ENCODE measurements at regions not wholly inside any gene's neighbourhood (a gene's known extent, or its start where the extent isn't known, plus 50 kb on each side); places are given as distances from the start of the nearest gene placed in this dataset.

- ATAC-seq (no peak), DNase-seq (ENCODE audit: extremely low read depth in 1 of 4, low spot score in 3 of 4) (no peak), FAIRE-seq (no peak)
- Histone ChIP-seq H3K4me3 (no peak overlapping the region), H3K27ac (ENCODE audit: extremely low read depth, low read depth, low read length) (no peak overlapping the region), H3K9me1 (ENCODE audit: control insufficient read depth, insufficient read depth, low read length) (no peaks in the 10 kb centered on the region), H3K4me2 (ENCODE audit: insufficient read depth, low read length) (no peak overlapping the region), H3K9me3 (replicated peaks; ENCODE audit: control insufficient read depth, insufficient read depth, low read depth, low read length) (no peaks in the 10 kb centered on the region), H3K79me2 (ENCODE audit: control insufficient read depth, insufficient read depth, low read length) (no peaks in the 10 kb centered on the region), H4K20me1 (replicated peaks; ENCODE audit: control insufficient read depth, insufficient read depth, low read length) (no peaks in the 10 kb centered on the region), H3K9ac (ENCODE audit: insufficient read depth in 1 of 2, low read depth in 2 of 2, low read length in 2 of 2) (no peak overlapping the region), H3K36me3 (ENCODE audit: control insufficient read depth, insufficient read depth, low read length) (no peaks in the 10 kb centered on the region), H2AFZ (ENCODE audit: low read depth, low read length) (no peak overlapping the region), H3K4me1 (replicated peaks in 1 of 2; ENCODE audit: control insufficient read depth in 2 of 2, insufficient read depth in 2 of 2, low read length in 2 of 2) (no peaks in the 10 kb centered on the region), H3K27me3 (ENCODE audit: control insufficient read depth in 2 of 2, insufficient read depth in 2 of 2, low read length in 2 of 2) (no peaks in the 10 kb centered on the region)
- 0% methylated on average over 2 of the region's 2 CpGs for WGBS (ENCODE audit: insufficient coverage, low coverage, missing lambda C conversion rate)
- BruUV-seq (replicated peaks) = no TSS peak
- TF ChIP-seq ZNF830 (CRISPR knock-in tag; IDR thresholded peaks at IDR 0.05) (no peak), PHF8 (IDR thresholded peaks at IDR 0.05; ENCODE audit: borderline replicate concordance, low read length) (no peak), POLR3G (IDR thresholded peaks at IDR 0.05; ENCODE audit: extremely low read depth, insufficient read length, insufficient replicate concordance) (no peak), KAT7 (CRISPR knock-in tag; IDR thresholded peaks at IDR 0.05; ENCODE audit: borderline replicate concordance) (no peak), ARID3A (IDR thresholded peaks at IDR 0.05; ENCODE audit: borderline replicate concordance, low read depth, low read length) (no peak)
- in situ Hi-C loops (cut with MboI) = no loop called here
- intact Hi-C loops (cut with micrococcal nuclease) = no loop called here
- CTCF ChIA-PET (ENCODE audit: low intra/inter-chr PET ratio) = no interaction called here
- POLR2A ChIA-PET = no interaction called here
Observed at GRCh38 chr3:94483403-94483802, 420.5 kb downstream of the NSUN3 start.

GRCh38 chr3:94494992-94495391 lies 432.1 kb downstream of the NSUN3 start:
- no peak for ATAC-seq
- intact Hi-C loops (cut with micrococcal nuclease) = no loop called here
- H3K36me3 ChIP-seq (ENCODE audit: control insufficient read depth, insufficient read depth, low read length) = no peaks in the 10 kb centered on the region
- TF ChIP-seq SMARCA4 (IDR thresholded peaks at IDR 0.05) = no peak
- TF ChIP-seq ARID3A (IDR thresholded peaks at IDR 0.05; ENCODE audit: borderline replicate concordance, low read depth, low read length) = no peak
- TF ChIP-seq ZNF586 (CRISPR knock-in tag; conservative IDR thresholded peaks at IDR 0.05) = no peak
- no peak for TF ChIP-seq NR2F6 (CRISPR knock-in tag; IDR thresholded peaks at IDR 0.05)
- TF ChIP-seq ATF1 (CRISPR knock-in tag; IDR thresholded peaks at IDR 0.05) = no peak
- TF ChIP-seq ATF1 (tag; IDR thresholded peaks at IDR 0.05) = no peak
- no peak for TF ChIP-seq CBFB (CRISPR knock-in tag; IDR thresholded peaks at IDR 0.05)
- no peak for TF ChIP-seq U2AF1 (optimal IDR thresholded peaks at IDR 0.05; ENCODE audit: low read depth, low read length)
- TF ChIP-seq SOX6 (IDR thresholded peaks at IDR 0.05) = no peak
- TF ChIP-seq RBM14 (IDR thresholded peaks at IDR 0.05; ENCODE audit: borderline replicate concordance, insufficient read depth, low read depth, low read length) = no peak
- TF ChIP-seq NCOA6 (IDR thresholded peaks at IDR 0.05) = no peak
- TF ChIP-seq HMG20B (CRISPR knock-in tag; IDR thresholded peaks at IDR 0.05) = no peak
- TF ChIP-seq SUPT5H (IDR thresholded peaks at IDR 0.05) = no peak
- no peak for TF ChIP-seq KLF16 (IDR thresholded peaks at IDR 0.05)

More at GRCh38 chr3:94494992-94495391, 432.1 kb downstream of the NSUN3 start:
- no peak for DNase-seq (ENCODE audit: extremely low read depth in 1 of 4, low spot score in 3 of 4)
- H3K4me2 ChIP-seq (ENCODE audit: insufficient read depth, low read length) = no peak overlapping the region
- no TSS peak for BruUV-seq (replicated peaks)
- in situ Hi-C loops (cut with MboI) = no loop called here
- no peak overlapping the region for H2AFZ ChIP-seq (ENCODE audit: low read depth, low read length)
- no peak overlapping the region for H3K27ac ChIP-seq (ENCODE audit: extremely low read depth, low read depth, low read length)
- no peak overlapping the region for H3K9ac ChIP-seq (ENCODE audit: insufficient read depth in 1 of 2, low read depth in 2 of 2, low read length in 2 of 2)
- H3K4me3 ChIP-seq = no peak overlapping the region
- no peaks in the 10 kb centered on the region for H3K79me2 ChIP-seq (ENCODE audit: control insufficient read depth, insufficient read depth, low read length)
- no peaks in the 10 kb centered on the region for H4K20me1 ChIP-seq (replicated peaks; ENCODE audit: control insufficient read depth, insufficient read depth, low read length)
- H3K9me3 ChIP-seq (replicated peaks; ENCODE audit: control insufficient read depth, insufficient read depth, low read depth, low read length) = no peaks in the 10 kb centered on the region
- FAIRE-seq = no peak
- H3K9me1 ChIP-seq (ENCODE audit: control insufficient read depth, insufficient read depth, low read length) = no peaks in the 10 kb centered on the region
- ChIA-PET CTCF (ENCODE audit: low intra/inter-chr PET ratio) (no interaction called here), POLR2A (no interaction called here)
- H3K27me3 ChIP-seq (ENCODE audit: control insufficient read depth in 2 of 2, insufficient read depth in 2 of 2, low read length in 2 of 2) = no peaks in the 10 kb centered on the region
- H3K4me1 ChIP-seq (replicated peaks in 1 of 2; ENCODE audit: control insufficient read depth in 2 of 2, insufficient read depth in 2 of 2, low read length in 2 of 2) = no peaks in the 10 kb centered on the region

Measured in K562 (cell line).